D721Med (cell line): ENCODE measurements at regions not wholly inside any gene's neighbourhood (a gene's known extent, or its start where the extent isn't known, plus 50 kb on each side); places are given as distances from the start of the nearest gene placed in this dataset.

ENCODE experiments used
- DNase-seq: peaks from one replicate; pipeline ENCODE4 v3.0.0; 2011; ENCODE audit warnings: low spot score; ENCODE audit not compliant: insufficient read length
- FAIRE-seq: peaks from 2 replicates; lab custom pipeline; 2011; peaks lifted over from hg19 to GRCh38; lab: Jason Lieb, UNC
- CTCF ChIP-seq: IDR thresholded peaks from 2 replicates; pipeline ENCODE4 v1.5.1; 2012; ENCODE audit warnings: mild to moderate bottlenecking, control low read depth; ENCODE audit not compliant: insufficient read depth; ENCODE audit errors: missing control alignments

GRCh38 chr16:13856398-13856797 is 63.6 kb upstream of the ERCC4 start:
- FAIRE-seq, result no peak
- no peak for DNase-seq
- TF ChIP-seq CTCF, result no peak

- no peak for TF ChIP-seq CTCF
- peak; percentile 21 for FAIRE-seq
- DNase-seq, result no peak
Observed at GRCh38 chr16:13856811-13857511, 63.0 kb upstream of the ERCC4 start.

GRCh38 chr16:13858873-13859580 is 60.9 kb upstream of the ERCC4 start:
- FAIRE-seq (no peak), DNase-seq (no peak)
- no peak for TF ChIP-seq CTCF

- DNase-seq, result no peak
- FAIRE-seq, result no peak
- no peak for TF ChIP-seq CTCF
Observed at GRCh38 chr16:13863075-13863765, 56.7 kb upstream of the ERCC4 start.

GRCh38 chr16:13864689-13865088 is 55.3 kb upstream of the ERCC4 start:
- no peak for FAIRE-seq
- TF ChIP-seq CTCF, result no peak
- no peak for DNase-seq

- no peak for FAIRE-seq
- DNase-seq, result no peak
Observed at GRCh38 chr16:13866073-13866472, 53.9 kb upstream of the ERCC4 start.

More at GRCh38 chr16:13866073-13866472, 53.9 kb upstream of the ERCC4 start:
- peak; percentile 36 for TF ChIP-seq CTCF
